ENCODE measurements at regions not wholly inside any gene's neighbourhood (a gene's known extent, or its start where the extent isn't known, plus 50 kb on each side); places are given as distances from the start of the nearest gene placed in this dataset.

DNA sequence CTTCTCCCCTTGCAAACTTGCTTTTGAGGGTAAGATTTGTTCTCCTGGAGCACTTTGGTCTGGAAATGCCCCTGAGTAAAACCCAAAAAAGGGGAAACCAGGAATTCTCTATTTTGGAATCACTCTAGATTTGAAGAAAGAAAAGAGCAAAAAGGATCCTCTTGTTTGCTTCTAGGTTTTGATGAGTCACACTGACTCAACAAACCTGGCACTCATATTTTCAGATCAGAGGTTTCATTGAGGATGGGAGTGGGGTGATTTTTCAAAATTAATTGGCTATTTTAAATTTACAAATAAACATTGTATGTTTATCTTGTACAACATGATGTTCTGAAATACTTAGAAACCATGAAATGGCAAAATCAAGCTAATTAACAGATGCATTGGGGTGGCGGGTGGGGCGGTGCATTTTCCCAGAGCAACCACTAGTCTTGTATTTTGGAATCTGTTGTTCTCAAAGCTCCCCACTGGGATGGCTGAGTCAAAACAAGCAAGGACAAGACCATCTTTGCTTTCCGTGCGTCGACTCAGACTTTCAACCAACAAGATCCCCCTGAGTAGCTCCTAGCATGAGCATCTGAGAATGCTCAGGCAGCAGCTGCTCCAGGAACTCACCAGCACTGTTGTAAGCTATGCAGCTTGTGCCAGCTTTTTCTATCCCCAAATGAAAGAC is 451.4 kb downstream of the WDR72 start:
- DNase-seq (ENCODE audit: low read depth in 1 of 2, low spot score in 1 of 2) = no peak

- DNase-seq (ENCODE audit: low read depth in 1 of 2, low spot score in 1 of 2) = no peak
Observed at GRCh38 chr15:53305554-53305953, 453.9 kb downstream of the WDR72 start.

DNA sequence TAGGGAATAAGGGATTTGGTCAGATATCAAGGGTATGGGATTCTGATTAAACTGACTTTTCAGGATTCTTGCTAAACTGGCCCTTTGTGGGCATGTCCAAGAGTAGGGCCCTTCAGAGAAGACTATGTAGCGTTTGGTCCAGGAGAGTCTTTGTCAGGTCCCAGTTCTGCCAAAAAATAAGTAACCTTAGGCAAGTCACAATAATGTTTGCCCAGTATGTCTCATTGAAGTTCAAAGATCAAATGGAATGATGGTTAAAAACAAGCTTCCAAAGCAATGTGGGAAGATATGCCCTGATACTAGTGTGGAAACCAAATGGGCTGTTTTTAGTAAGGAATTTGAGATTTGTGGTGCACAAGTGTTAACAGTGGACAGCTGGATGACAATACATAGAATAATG is 454.4 kb downstream of the WDR72 start:
- DNase-seq (ENCODE audit: low read depth in 1 of 2, low spot score in 1 of 2) = no peak

GRCh38 chr15:53297828-53298227 is 461.6 kb downstream of the WDR72 start:
- no peak for DNase-seq (ENCODE audit: low read depth in 1 of 2, low spot score in 1 of 2)

DNA sequence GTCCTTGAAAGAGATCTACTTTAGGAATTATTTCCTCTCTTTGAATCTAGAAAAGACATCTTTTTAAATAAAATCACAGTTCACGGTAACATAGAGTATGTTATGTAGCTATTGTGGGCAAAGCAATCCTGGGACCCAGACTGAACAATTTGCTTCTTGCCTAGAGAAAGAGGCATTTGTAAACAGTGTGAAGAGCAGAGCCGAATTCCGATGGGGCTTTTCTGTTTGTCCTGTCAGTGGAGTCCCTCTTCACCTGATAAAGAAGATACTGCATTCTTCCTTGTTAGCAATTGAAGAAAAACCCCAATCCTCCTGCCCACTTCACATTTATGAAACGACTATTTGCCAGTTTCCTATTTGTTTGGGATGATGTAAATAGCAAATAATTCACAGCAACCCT is 462.9 kb downstream of the WDR72 start:
- DNase-seq (ENCODE audit: low read depth in 1 of 2, low spot score in 1 of 2) = no peak

- DNase-seq (ENCODE audit: low read depth in 1 of 2, low spot score in 1 of 2) = no peak
Observed at GRCh38 chr15:53295574-53295973, 463.9 kb downstream of the WDR72 start.

- no peak for DNase-seq (ENCODE audit: low read depth in 1 of 2, low spot score in 1 of 2)
Observed at GRCh38 chr15:53288542-53288941, 470.9 kb downstream of the WDR72 start.

DNA sequence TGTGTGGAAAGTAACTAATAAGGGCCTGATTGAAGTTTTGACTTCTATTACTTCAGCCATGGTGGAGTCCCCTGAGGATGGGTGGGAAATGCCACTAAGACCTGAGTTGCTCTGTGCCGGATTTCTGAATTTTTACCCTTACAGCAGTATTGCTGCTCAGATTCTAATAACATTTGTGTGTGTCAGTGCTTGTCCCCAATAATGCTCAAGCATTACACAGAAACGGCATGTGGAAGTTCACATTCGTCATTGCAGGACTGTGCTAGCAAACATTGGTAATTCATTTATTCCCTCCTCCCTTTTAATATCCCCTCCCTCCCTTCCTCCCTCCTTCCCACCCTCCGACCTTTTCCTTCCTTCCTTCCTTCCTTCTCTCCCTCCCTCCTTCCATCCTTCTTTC is 484.5 kb upstream of the ONECUT1 start:
- no peak for DNase-seq (ENCODE audit: low read depth in 1 of 2, low spot score in 1 of 2)

GRCh38 chr15:53272116-53272515 is 482.0 kb upstream of the ONECUT1 start:
- no peak for DNase-seq (ENCODE audit: low read depth in 1 of 2, low spot score in 1 of 2)

DNA sequence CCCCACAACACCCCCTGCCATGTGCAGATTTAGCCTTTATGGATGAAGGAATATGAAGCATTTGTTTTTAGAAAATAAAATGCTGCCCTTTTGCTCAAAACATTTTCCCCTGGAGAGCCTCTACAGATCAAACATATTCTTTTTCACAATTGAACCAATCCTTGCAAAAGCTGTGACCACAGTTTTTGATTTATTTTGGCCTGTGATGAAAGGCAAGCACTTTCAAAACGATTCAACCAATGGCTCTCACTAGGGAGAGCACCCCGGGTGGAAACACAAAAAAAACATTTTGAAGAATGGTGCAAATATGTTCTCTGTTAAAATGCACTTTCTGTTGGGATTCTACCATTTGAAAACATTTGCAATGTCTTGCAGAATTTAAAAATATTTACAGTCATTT is 476.0 kb upstream of the ONECUT1 start:
- no peak for DNase-seq (ENCODE audit: low read depth in 1 of 2, low spot score in 1 of 2)

DNA sequence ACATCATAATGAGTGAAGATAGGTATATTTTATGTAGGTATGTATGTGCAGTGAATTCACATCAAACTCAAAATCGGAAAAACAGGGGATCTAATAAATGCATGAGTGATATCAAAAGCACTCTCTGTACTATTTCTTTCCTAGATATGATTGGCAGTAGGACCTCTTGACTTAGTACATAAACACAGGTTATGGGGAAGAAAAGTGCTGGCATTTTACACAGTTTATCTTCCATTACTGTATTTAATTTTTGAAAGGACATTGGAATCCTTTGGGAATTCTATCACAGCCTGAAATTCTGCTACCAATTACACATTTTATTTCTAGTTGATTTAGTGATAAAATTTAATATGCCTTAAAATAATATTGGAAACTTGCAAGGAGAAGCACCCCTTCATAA is 470.5 kb upstream of the ONECUT1 start:
- DNase-seq (ENCODE audit: low read depth in 1 of 2, low spot score in 1 of 2) = no peak

GRCh38 chr15:53256457-53256856 is 466.3 kb upstream of the ONECUT1 start:
- DNase-seq (ENCODE audit: low read depth in 1 of 2, low spot score in 1 of 2) = no peak

GRCh38 chr15:53256043-53256442 is 465.9 kb upstream of the ONECUT1 start:
- DNase-seq (ENCODE audit: low read depth in 1 of 2, low spot score in 1 of 2) = no peak

DNA sequence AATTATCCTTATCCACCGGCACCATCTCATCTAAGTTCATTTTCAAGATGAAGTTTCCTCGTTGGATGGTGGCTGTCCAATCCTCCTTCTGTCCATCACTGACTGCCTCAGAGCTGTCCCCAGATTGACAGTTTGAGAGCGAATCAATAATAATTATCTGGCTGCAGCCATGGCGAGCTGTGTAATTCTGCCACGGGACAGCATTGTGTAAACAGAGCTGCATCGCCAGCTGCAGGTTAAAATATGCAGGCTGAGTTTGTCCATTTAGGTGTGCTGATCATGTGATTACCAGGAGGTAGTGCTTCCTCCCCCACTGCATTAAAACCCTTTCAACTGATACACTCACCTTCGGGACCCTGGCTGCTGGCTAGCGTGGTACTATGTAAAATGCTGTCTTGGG is 461.9 kb upstream of the ONECUT1 start:
- no peak for DNase-seq (ENCODE audit: low read depth in 1 of 2, low spot score in 1 of 2)

GRCh38 chr15:53251523-53251922 is 461.4 kb upstream of the ONECUT1 start:
- no peak for DNase-seq (ENCODE audit: low read depth in 1 of 2, low spot score in 1 of 2)

DNA sequence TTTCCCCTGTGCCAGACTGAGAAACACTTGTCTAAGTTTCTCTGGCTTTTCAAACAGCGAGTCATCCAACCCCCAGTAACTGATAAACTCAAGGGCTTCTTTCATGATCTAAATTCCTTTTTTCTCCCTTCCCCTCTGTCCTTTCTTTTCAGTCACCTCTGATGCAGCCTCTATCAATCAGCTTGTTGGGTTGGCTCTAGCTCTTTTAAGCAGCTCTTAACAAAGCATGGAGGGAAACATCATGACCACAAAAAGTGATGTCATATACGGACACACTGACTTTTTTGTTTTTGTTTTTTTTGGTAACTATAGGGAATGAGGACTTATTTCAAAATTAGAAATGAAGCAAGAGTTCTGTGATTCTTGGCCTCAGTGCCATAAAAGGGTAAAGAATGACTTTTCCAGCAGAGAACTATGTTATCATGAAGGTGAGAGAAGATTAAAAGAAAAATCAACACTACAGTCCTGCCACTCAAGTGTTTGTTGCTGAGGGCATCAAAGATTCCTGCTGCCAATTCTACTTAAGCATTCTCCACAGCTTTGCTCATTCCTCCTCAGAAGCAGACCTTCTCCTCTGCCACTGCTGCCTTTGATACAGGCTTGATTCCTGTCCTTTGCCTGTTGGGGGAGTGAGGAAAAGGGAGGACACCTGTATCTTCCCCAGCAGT is 457.0 kb upstream of the ONECUT1 start:
- DNase-seq (ENCODE audit: low read depth in 1 of 2, low spot score in 1 of 2) = no peak

- DNase-seq (ENCODE audit: low read depth in 1 of 2, low spot score in 1 of 2) = no peak
Observed at GRCh38 chr15:53246404-53246803, 456.3 kb upstream of the ONECUT1 start.

DNA sequence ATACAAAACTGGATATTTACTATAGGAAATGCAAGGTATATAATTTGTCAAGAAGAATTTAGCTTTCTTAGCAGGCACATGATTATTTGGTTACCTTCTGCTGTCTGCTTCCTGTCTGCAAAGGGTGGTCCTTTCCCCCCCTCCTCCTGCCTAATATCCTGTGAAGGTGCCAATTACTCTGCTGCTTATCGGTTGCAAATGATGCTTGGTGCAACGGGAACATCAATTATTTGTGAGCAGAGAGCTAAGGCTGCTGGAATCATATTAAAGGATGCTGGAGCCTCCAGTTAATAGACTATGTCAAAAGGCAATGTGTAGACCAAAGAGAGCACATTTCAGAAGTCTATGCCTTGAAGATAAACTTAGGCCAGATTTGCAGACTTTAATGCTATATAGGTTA is 443.7 kb upstream of the ONECUT1 start:
- DNase-seq (ENCODE audit: low read depth in 1 of 2, low spot score in 1 of 2) = no peak

GRCh38 chr15:53230473-53230872 is 440.3 kb upstream of the ONECUT1 start:
- no peak for DNase-seq (ENCODE audit: low read depth in 1 of 2, low spot score in 1 of 2)

- no peak for DNase-seq (ENCODE audit: low read depth in 1 of 2, low spot score in 1 of 2)
Observed at GRCh38 chr15:53226559-53226958, 436.4 kb upstream of the ONECUT1 start.

GRCh38 chr15:53225781-53226180 is 435.6 kb upstream of the ONECUT1 start:
- DNase-seq (ENCODE audit: low read depth in 1 of 2, low spot score in 1 of 2) = no peak

DNA sequence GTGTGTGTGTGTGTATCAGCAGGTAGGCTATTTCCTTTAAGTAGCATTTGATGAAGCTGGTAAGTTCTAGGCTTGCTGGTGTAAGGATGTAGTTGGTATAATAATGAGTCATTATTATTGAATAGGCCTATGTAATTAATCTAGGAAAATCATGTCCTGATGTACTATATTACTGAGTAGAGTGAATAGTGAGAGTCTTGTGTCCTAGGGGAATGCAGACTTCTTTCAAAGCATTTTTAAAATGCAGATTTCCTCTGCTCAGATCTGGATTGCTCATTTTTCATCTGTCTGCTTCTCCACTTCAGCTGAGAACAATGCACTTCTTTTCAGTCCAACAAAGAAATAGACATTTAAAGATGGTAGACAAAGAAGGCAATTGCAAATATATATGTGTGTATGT is 434.2 kb upstream of the ONECUT1 start:
- no peak for DNase-seq (ENCODE audit: low read depth in 1 of 2, low spot score in 1 of 2)

DNA sequence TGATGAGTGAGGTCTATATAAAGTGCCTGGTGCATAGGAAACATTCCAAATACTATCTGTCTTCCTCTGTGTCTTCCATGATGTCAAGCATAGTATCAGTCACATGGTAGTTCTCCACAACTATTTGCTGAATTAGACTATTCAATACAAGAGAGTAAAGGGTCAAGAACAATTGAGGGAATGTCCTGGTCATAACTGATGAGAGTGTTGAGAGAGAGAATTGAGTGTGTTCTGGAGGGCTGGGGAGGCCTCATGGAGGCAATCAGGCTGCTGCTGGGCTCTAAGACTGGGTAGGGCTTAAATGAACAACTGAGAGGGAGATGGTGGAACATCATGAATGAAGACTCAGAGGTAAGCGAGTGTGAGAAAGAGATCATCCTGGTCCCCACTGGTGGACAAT is 433.7 kb upstream of the ONECUT1 start:
- no peak for DNase-seq (ENCODE audit: low read depth in 1 of 2, low spot score in 1 of 2)
